Neural progenitor cell (in vitro differentiated cells): ENCODE measurements at regions not wholly inside any gene's neighbourhood (a gene's known extent, or its start where the extent isn't known, plus 50 kb on each side); places are given as distances from the start of the nearest gene placed in this dataset.

Experiments
- EZH2phosphoT487 ChIP-seq: fragments of 200-600 bp; sonication (generic); IDR thresholded peaks from 2 replicates; pipeline ENCODE4 v1.6.1; 2017; ENCODE audit warnings: antibody characterized with exemption
- TF ChIP-seq, protein P1 (sequence below): fragments of 200-600 bp; sonication (generic); IDR thresholded peaks from 2 replicates; pipeline ENCODE4 v1.5.1; 2017; ENCODE audit warnings: antibody characterized with exemption, mild to moderate bottlenecking

- TF ChIP-seq, protein P1, sequence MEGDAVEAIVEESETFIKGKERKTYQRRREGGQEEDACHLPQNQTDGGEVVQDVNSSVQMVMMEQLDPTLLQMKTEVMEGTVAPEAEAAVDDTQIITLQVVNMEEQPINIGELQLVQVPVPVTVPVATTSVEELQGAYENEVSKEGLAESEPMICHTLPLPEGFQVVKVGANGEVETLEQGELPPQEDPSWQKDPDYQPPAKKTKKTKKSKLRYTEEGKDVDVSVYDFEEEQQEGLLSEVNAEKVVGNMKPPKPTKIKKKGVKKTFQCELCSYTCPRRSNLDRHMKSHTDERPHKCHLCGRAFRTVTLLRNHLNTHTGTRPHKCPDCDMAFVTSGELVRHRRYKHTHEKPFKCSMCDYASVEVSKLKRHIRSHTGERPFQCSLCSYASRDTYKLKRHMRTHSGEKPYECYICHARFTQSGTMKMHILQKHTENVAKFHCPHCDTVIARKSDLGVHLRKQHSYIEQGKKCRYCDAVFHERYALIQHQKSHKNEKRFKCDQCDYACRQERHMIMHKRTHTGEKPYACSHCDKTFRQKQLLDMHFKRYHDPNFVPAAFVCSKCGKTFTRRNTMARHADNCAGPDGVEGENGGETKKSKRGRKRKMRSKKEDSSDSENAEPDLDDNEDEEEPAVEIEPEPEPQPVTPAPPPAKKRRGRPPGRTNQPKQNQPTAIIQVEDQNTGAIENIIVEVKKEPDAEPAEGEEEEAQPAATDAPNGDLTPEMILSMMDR = no peak
- no peak for TF ChIP-seq EZH2phosphoT487
These were observed 495.0 kb downstream of the PCDH17 start for GRCh38 chr13:58126496-58126895.
